HCT116 (cell line): ENCODE measurements at regions not wholly inside any gene's neighbourhood (a gene's known extent, or its start where the extent isn't known, plus 50 kb on each side); places are given as distances from the start of the nearest gene placed in this dataset.

Experiments
- ATAC-seq: fragments of 200-7000 bp; cut with Tn5 transposase; 2 replicates; pipeline ENCODE4 v1.9.1; 2020; ENCODE audit warnings: mild to moderate bottlenecking, moderate library complexity
- BruUV-seq: library from RNA; stranded (reverse); fragments of 400-500 nt; replicated peaks from 2 replicates; lab custom pipeline; 2021; lab: Mats Ljungman, UMichigan
- CTCF ChIA-PET: fragments of 300-600 bp; sonication (Branson Sonifier 250); formaldehyde crosslinking; loops from one replicate; lab custom pipeline; 2021; ENCODE audit warnings: antibody characterized with exemption; lab: Charles Lee
- POLR2A ChIA-PET: fragments of 300-600, 350-600 bp; sonication (Branson Sonifier 250); formaldehyde crosslinking; loops from one replicate; lab custom pipeline; 2021; ENCODE audit warnings: antibody characterized with exemption; lab: Charles Lee
- RAD21 ChIA-PET, 2 experiments: fragments of 300-600 bp; sonication (Branson Sonifier 250); formaldehyde crosslinking; loops; one replicate each; lab custom pipeline; 2023; ENCODE audit warnings: low total read pairs in 2 of 2; ENCODE audit not compliant: uncharacterized antibody in 2 of 2, unreplicated experiment in 2 of 2, low non-redundant PET in 1 of 2; lab: Charles Lee
- DNase-seq: peaks from one replicate; pipeline ENCODE4 v3.0.0-alpha.2; 2010; ENCODE audit warnings: low read depth, low spot score
- H2AFZ ChIP-seq: fragments of 200-600 bp; shearing (Covaris generic), sonication (generic); 2 replicates; pipeline ENCODE4 v1.6.1; 2017; ENCODE audit warnings: low read depth, mixed run types, mixed read lengths, antibody characterized with exemption, low read length; ENCODE audit not compliant: poor library complexity, severe bottlenecking
- H3K27ac ChIP-seq: 2 replicates; pipeline ENCODE4 v1.5.1; 2012; ENCODE audit warnings: low read depth, low read length
- H3K27me3 ChIP-seq: fragments of 200-600 bp; sonication (generic); 2 replicates; pipeline ENCODE4 v1.6.1; 2016; ENCODE audit warnings: mixed run types, low read length, mixed read lengths; ENCODE audit not compliant: insufficient read depth
- H3K36me3 ChIP-seq, 2 experiments: fragments of 200-500 bp in 1 of 2; fragments of 200-600 bp in 1 of 2; sonication (Bioruptor generic) in 1 of 2; sonication (generic) in 1 of 2; 2 replicates each; pipeline versions ENCODE4 v1.5.1 to v1.6.1; 2014 to 2016; ENCODE audit warnings: low read length in 2 of 2, inconsistent platforms in 1 of 2, mixed read lengths in 1 of 2, mixed run types in 1 of 2; ENCODE audit not compliant: insufficient read depth in 2 of 2, control insufficient read depth in 1 of 2
- H3K4me1 ChIP-seq, 2 experiments: fragments of 200-600 bp in 1 of 2; sonication (generic) in 1 of 2; 2 replicates each; pipeline versions ENCODE4 v1.5.1 to v1.6.1; 2012 to 2017; ENCODE audit warnings: low read length in 2 of 2, inconsistent platforms in 1 of 2, mild to moderate bottlenecking in 1 of 2, mixed read lengths in 1 of 2, mixed run types in 1 of 2, moderate library complexity in 1 of 2; ENCODE audit not compliant: insufficient read depth in 2 of 2, control insufficient read depth in 1 of 2
- H3K4me2 ChIP-seq: fragments of 200-600 bp; sonication (generic); 2 replicates; pipeline ENCODE4 v1.6.1; 2017; ENCODE audit warnings: mixed run types, low read length, mixed read lengths
- H3K4me3 ChIP-seq, 2 experiments: fragments of 200-600 bp in 1 of 2; sonication (generic) in 1 of 2; replicated peaks in 1 of 2; 2 replicates each; pipeline ENCODE4 v1.5.1; 2011 to 2016; ENCODE audit warnings: low read length in 2 of 2, control low read depth in 1 of 2, low read depth in 1 of 2, mild to moderate bottlenecking in 1 of 2, mixed read lengths in 1 of 2, mixed run types in 1 of 2
- H3K79me2 ChIP-seq: fragments of 200-600 bp; sonication (generic); 2 replicates; pipeline ENCODE4 v1.6.1; 2017; ENCODE audit warnings: mild to moderate bottlenecking, mixed run types, low read length, moderate library complexity, mixed read lengths; ENCODE audit not compliant: insufficient read depth
- H3K9ac ChIP-seq: fragments of 200-600 bp; sonication (generic); 2 replicates; pipeline ENCODE4 v1.6.1; 2016; ENCODE audit warnings: low read length, mixed read lengths
- H3K9me2 ChIP-seq: fragments of 200-600 bp; sonication (generic), shearing (Covaris generic); 2 replicates; pipeline ENCODE4 v1.6.1; 2017; ENCODE audit warnings: mixed run types, mild to moderate bottlenecking, moderate library complexity; ENCODE audit not compliant: insufficient read depth
- H3K9me3 ChIP-seq, 2 experiments: fragments of 200-500 bp in 1 of 2; fragments of 200-600 bp in 1 of 2; sonication (Bioruptor generic) in 1 of 2; sonication (generic) in 1 of 2; 2 replicates each; pipeline ENCODE4 v1.6.1; 2014 to 2017; ENCODE audit warnings: low read length in 2 of 2, mixed read lengths in 2 of 2, inconsistent platforms in 1 of 2, low read depth in 1 of 2, mild to moderate bottlenecking in 1 of 2, mixed run types in 1 of 2, moderate library complexity in 1 of 2; ENCODE audit not compliant: control insufficient read depth in 1 of 2, insufficient read depth in 1 of 2
- H4K20me1 ChIP-seq: fragments of 200-600 bp; sonication (generic), shearing (Covaris generic); 2 replicates; pipeline ENCODE4 v1.6.1; 2017; ENCODE audit warnings: mixed run types, mild to moderate bottlenecking, moderate library complexity; ENCODE audit not compliant: insufficient read depth
- CBX3 ChIP-seq: IDR thresholded peaks from 2 replicates; pipeline ENCODE4 v1.6.1; 2012; ENCODE audit warnings: low read depth
- CEBPB ChIP-seq: IDR thresholded peaks from 2 replicates; pipeline ENCODE4 v1.6.1; 2012; ENCODE audit warnings: low read depth
- ELF1 ChIP-seq: IDR thresholded peaks from 2 replicates; pipeline ENCODE4 v1.6.1; 2012; ENCODE audit warnings: low read depth, borderline replicate concordance
- EZH2phosphoT487 ChIP-seq: fragments of 200-600 bp; IDR thresholded peaks from 2 replicates; pipeline ENCODE4 v1.6.1; 2018; ENCODE audit warnings: antibody characterized with exemption, borderline replicate concordance
- JUND ChIP-seq: IDR thresholded peaks from 2 replicates; pipeline ENCODE4 v1.6.1; 2012
- POLR2A ChIP-seq: IDR thresholded peaks from 2 replicates; pipeline ENCODE4 v1.7.0; 2011; ENCODE audit warnings: borderline replicate concordance; ENCODE audit not compliant: insufficient read depth, insufficient read length; ENCODE audit errors: extremely low read depth
- POLR2AphosphoS5 ChIP-seq: IDR thresholded peaks from 2 replicates; pipeline ENCODE4 v1.6.1; 2011; ENCODE audit warnings: mild to moderate bottlenecking, low read depth, low read length, moderate library complexity
- RAD21 ChIP-seq: IDR thresholded peaks from 2 replicates; pipeline ENCODE4 v1.6.1; 2012; ENCODE audit warnings: low read depth, mild to moderate bottlenecking
- SIN3A ChIP-seq: IDR thresholded peaks from 2 replicates; pipeline ENCODE4 v1.6.1; 2012; ENCODE audit warnings: low read depth
- SP1 ChIP-seq: IDR thresholded peaks from 2 replicates; pipeline ENCODE4 v1.6.1; 2012; ENCODE audit warnings: low read depth
- SRF ChIP-seq: IDR thresholded peaks from 2 replicates; pipeline ENCODE4 v1.6.1; 2012; ENCODE audit warnings: low read depth
- YY1 ChIP-seq: IDR thresholded peaks from 2 replicates; pipeline ENCODE4 v1.6.1; 2011; ENCODE audit warnings: low read length, low read depth, moderate library complexity, mild to moderate bottlenecking; ENCODE audit not compliant: insufficient replicate concordance; ENCODE audit errors: extremely low read depth
- ZFX ChIP-seq: fragments of 450-650 bp; IDR thresholded peaks from 2 replicates; pipeline ENCODE4 v1.6.1; 2017
- ZNF274 ChIP-seq: fragments of 200-500 bp; sonication (Bioruptor generic); IDR thresholded peaks from 2 replicates; pipeline ENCODE4 v1.6.1; 2014; ENCODE audit warnings: mild to moderate bottlenecking, low read depth, low read length, inconsistent platforms
- intact Hi-C: fragments of 100-400 bp; cut with micrococcal nuclease; formaldehyde crosslinking; loops from 2 replicates; pipeline ENCODE4 v1.10.0; 2022
- TF ChIP-seq, protein P1 (sequence below): IDR thresholded peaks from 2 replicates; pipeline ENCODE4 v1.6.1; 2012
- TF ChIP-seq, protein P2 (sequence below): IDR thresholded peaks from 2 replicates; pipeline ENCODE4 v1.6.1; 2012
- TF ChIP-seq, protein P3 (sequence below): IDR thresholded peaks from 2 replicates; pipeline ENCODE4 v1.6.1; 2011; ENCODE audit warnings: mild to moderate bottlenecking, low read length, moderate library complexity; ENCODE audit not compliant: insufficient replicate concordance; ENCODE audit errors: extremely low read depth
- TF ChIP-seq, protein P4 (sequence below): IDR thresholded peaks from 2 replicates; pipeline ENCODE4 v1.6.1; 2012; ENCODE audit warnings: low read depth
- TF ChIP-seq, protein P5 (sequence below), 3 experiments: fragments of 200-600 bp in 1 of 3; sonication (generic) in 1 of 3; IDR thresholded peaks in 2 of 3; conservative IDR thresholded peaks in 1 of 3; 2 replicates each; pipeline ENCODE4 v1.5.1; 2012 to 2017; ENCODE audit warnings: low read depth in 2 of 3, low read length in 2 of 3, antibody characterized with exemption in 1 of 3, borderline replicate concordance in 1 of 3, control low read depth in 1 of 3, mild to moderate bottlenecking in 1 of 3, mixed read lengths in 1 of 3, mixed run types in 1 of 3, moderate library complexity in 1 of 3; ENCODE audit not compliant: insufficient read depth in 1 of 3

DNA sequence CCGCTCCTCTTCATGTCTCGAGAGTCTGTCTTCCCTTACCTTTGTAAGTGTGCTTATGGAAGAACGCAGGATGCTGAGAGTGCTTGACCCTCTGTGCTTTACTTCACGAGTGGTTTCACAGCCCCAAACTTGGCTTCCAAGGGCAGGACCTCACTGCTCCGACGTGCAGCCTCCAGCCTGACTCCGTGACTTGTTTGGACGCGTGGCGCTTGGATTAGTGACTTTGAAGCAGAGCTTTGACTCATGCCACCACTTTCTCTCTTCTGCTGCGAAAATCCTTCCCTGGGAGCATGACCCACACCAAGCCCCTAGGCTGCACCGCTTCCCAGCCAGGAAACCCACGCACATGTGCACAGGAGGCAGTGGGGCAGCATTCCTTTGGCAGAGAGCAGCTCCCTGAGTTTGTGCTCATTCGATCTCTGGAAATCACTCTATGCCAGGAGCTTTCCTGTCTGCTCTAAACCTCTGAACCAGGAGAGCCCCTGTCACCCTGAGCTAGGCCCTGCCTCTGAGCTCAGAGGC lies 207.8 kb upstream of the HS6ST1 start:
- ATAC-seq (no peak), DNase-seq (no peak)
- BruUV-seq: no TSS peak

More for the DNA sequence above, 207.8 kb upstream of the HS6ST1 start:
- Histone ChIP-seq H3K9me2 (no peaks in the 10 kb centered on the region), H3K79me2 (no peaks in the 10 kb centered on the region), H3K27me3 (no peaks in the 10 kb centered on the region), H3K4me3 (no peak overlapping the region), H3K9ac (no peak overlapping the region), H2AFZ (no peak overlapping the region), H3K9me3 (no peaks in the 10 kb centered on the region), H3K4me2 (no peak overlapping the region), H3K27ac (no peak overlapping the region), H3K4me1 (no peaks in the 10 kb centered on the region), H4K20me1 (no peaks in the 10 kb centered on the region), H3K36me3 (no peaks in the 10 kb centered on the region)
- intact Hi-C loops: no loop called here
- RAD21 ChIA-PET: no interaction called here
- no peak for TF ChIP-seq POLR2AphosphoS5
- TF ChIP-seq RAD21: no peak
- no peak for TF ChIP-seq JUND
- TF ChIP-seq, protein P1, sequence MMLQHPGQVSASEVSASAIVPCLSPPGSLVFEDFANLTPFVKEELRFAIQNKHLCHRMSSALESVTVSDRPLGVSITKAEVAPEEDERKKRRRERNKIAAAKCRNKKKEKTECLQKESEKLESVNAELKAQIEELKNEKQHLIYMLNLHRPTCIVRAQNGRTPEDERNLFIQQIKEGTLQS: no peak
- TF ChIP-seq SRF: no peak
- TF ChIP-seq CBX3: no peak
- TF ChIP-seq, protein P2, sequence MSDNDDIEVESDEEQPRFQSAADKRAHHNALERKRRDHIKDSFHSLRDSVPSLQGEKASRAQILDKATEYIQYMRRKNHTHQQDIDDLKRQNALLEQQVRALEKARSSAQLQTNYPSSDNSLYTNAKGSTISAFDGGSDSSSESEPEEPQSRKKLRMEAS: no peak
- TF ChIP-seq EZH2phosphoT487: no peak
- TF ChIP-seq SIN3A: no peak
- TF ChIP-seq, protein P3, sequence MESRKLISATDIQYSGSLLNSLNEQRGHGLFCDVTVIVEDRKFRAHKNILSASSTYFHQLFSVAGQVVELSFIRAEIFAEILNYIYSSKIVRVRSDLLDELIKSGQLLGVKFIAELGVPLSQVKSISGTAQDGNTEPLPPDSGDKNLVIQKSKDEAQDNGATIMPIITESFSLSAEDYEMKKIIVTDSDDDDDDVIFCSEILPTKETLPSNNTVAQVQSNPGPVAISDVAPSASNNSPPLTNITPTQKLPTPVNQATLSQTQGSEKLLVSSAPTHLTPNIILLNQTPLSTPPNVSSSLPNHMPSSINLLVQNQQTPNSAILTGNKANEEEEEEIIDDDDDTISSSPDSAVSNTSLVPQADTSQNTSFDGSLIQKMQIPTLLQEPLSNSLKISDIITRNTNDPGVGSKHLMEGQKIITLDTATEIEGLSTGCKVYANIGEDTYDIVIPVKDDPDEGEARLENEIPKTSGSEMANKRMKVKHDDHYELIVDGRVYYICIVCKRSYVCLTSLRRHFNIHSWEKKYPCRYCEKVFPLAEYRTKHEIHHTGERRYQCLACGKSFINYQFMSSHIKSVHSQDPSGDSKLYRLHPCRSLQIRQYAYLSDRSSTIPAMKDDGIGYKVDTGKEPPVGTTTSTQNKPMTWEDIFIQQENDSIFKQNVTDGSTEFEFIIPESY: no peak
- no peak for TF ChIP-seq CEBPB
- TF ChIP-seq ELF1: no peak
- no peak for TF ChIP-seq ZNF274
- no peak for TF ChIP-seq ZFX
- TF ChIP-seq SP1: no peak
- no peak for TF ChIP-seq YY1
- TF ChIP-seq, protein P4, sequence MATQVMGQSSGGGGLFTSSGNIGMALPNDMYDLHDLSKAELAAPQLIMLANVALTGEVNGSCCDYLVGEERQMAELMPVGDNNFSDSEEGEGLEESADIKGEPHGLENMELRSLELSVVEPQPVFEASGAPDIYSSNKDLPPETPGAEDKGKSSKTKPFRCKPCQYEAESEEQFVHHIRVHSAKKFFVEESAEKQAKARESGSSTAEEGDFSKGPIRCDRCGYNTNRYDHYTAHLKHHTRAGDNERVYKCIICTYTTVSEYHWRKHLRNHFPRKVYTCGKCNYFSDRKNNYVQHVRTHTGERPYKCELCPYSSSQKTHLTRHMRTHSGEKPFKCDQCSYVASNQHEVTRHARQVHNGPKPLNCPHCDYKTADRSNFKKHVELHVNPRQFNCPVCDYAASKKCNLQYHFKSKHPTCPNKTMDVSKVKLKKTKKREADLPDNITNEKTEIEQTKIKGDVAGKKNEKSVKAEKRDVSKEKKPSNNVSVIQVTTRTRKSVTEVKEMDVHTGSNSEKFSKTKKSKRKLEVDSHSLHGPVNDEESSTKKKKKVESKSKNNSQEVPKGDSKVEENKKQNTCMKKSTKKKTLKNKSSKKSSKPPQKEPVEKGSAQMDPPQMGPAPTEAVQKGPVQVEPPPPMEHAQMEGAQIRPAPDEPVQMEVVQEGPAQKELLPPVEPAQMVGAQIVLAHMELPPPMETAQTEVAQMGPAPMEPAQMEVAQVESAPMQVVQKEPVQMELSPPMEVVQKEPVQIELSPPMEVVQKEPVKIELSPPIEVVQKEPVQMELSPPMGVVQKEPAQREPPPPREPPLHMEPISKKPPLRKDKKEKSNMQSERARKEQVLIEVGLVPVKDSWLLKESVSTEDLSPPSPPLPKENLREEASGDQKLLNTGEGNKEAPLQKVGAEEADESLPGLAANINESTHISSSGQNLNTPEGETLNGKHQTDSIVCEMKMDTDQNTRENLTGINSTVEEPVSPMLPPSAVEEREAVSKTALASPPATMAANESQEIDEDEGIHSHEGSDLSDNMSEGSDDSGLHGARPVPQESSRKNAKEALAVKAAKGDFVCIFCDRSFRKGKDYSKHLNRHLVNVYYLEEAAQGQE: no peak
- TF ChIP-seq, protein P5, sequence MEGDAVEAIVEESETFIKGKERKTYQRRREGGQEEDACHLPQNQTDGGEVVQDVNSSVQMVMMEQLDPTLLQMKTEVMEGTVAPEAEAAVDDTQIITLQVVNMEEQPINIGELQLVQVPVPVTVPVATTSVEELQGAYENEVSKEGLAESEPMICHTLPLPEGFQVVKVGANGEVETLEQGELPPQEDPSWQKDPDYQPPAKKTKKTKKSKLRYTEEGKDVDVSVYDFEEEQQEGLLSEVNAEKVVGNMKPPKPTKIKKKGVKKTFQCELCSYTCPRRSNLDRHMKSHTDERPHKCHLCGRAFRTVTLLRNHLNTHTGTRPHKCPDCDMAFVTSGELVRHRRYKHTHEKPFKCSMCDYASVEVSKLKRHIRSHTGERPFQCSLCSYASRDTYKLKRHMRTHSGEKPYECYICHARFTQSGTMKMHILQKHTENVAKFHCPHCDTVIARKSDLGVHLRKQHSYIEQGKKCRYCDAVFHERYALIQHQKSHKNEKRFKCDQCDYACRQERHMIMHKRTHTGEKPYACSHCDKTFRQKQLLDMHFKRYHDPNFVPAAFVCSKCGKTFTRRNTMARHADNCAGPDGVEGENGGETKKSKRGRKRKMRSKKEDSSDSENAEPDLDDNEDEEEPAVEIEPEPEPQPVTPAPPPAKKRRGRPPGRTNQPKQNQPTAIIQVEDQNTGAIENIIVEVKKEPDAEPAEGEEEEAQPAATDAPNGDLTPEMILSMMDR (IDR thresholded peaks at IDR 0.05 in 2 of 3, conservative IDR thresholded peaks at IDR 0.05 in 1 of 3; ENCODE audit: borderline replicate concordance in 1 of 3, insufficient read depth in 1 of 3, low read depth in 2 of 3, low read length in 2 of 3): no peak
- no peak for TF ChIP-seq POLR2A
- POLR2A ChIA-PET: no interaction called here
- CTCF ChIA-PET: no interaction called here
